Activated CD4-positive, alpha-beta memory T cell treated with anti-CD3 and anti-CD28 coated beads, Interleukin-2, amount 10 ng/mL, durations not matched to agents 7 days and 5 days (primary cell): ENCODE measurements at regions not wholly inside any gene's neighbourhood (a gene's known extent, or its start where the extent isn't known, plus 50 kb on each side); places are given as distances from the start of the nearest gene placed in this dataset.

Experiments used
- CTCF ChIA-PET: fragments of 350-600 bp; sonication (Branson Sonifier 250); formaldehyde crosslinking; loops from one replicate; lab custom pipeline; 2021; ENCODE audit warnings: antibody characterized with exemption, inconsistent platforms; lab: Charles Lee
- POLR2A ChIA-PET: fragments of 350-600 bp; sonication (Branson Sonifier 250); formaldehyde crosslinking; loops from one replicate; lab custom pipeline; 2021; ENCODE audit warnings: antibody characterized with exemption; lab: Charles Lee
- DNase-seq: peaks from one replicate; pipeline ENCODE4 v3.0.0-alpha.2; 2020
- H3K27ac Mint-ChIP-seq: one replicate; pipeline ENCODE4 v1.8.0; 2021; ENCODE audit warnings: mild to moderate bottlenecking, mixed read lengths
- H3K27me3 Mint-ChIP-seq: one replicate; pipeline ENCODE4 v1.8.0; 2021; ENCODE audit warnings: mixed read lengths
- H3K36me3 Mint-ChIP-seq: one replicate; pipeline ENCODE4 v1.8.0; 2021; ENCODE audit warnings: low read depth, mixed read lengths
- H3K4me1 Mint-ChIP-seq: one replicate; pipeline ENCODE4 v1.8.0; 2021; ENCODE audit warnings: mixed read lengths
- H3K4me3 Mint-ChIP-seq: one replicate; pipeline ENCODE4 v1.8.0; 2021; ENCODE audit warnings: mild to moderate bottlenecking, mixed read lengths
- H3K9me3 Mint-ChIP-seq: one replicate; pipeline ENCODE4 v1.8.0; 2021; ENCODE audit warnings: mixed read lengths

DNA sequence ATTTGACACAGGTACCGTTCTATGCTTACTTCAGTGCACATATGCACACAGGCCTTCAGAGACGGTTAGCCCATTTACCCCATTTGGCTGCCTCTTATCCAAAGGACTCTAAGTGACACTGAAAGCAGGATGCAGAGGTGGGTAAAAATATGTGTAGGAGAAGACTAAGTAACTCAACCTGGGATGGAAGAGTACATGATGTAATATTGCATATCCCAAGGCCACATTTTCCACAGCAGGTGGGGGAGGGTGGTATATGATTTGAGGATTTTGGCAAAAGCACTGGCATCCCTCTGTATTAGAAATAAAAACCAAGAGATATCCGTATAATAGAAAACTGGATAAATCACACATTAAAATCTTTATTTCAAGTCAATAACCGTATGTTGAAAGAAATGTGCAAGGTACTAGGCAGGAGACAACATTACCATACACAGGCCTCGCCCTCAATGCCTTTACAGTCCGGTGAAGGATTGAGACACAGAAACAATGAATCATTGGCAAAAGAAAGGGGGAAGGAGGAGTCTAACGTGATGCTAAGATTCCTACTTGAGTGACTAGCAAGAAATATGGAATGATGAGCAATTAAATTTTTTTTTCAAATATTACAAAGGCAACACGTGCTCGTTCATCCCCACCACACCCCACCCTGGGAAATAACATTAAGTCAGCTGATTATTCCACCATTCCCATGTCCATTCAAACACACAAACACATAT, 161.0 kb upstream of the RASGEF1B start:
- no peak overlapping the region for H3K4me3 Mint-ChIP-seq
- no peaks in the 10 kb centered on the region for H3K4me1 Mint-ChIP-seq
- no peaks in the 10 kb centered on the region for H3K36me3 Mint-ChIP-seq
- no peak for DNase-seq
- ChIA-PET CTCF (no interaction called here), POLR2A (no interaction called here)
- H3K27me3 Mint-ChIP-seq, result no peaks in the 10 kb centered on the region
- H3K9me3 Mint-ChIP-seq, result no peaks in the 10 kb centered on the region
- no peak overlapping the region for H3K27ac Mint-ChIP-seq

DNA sequence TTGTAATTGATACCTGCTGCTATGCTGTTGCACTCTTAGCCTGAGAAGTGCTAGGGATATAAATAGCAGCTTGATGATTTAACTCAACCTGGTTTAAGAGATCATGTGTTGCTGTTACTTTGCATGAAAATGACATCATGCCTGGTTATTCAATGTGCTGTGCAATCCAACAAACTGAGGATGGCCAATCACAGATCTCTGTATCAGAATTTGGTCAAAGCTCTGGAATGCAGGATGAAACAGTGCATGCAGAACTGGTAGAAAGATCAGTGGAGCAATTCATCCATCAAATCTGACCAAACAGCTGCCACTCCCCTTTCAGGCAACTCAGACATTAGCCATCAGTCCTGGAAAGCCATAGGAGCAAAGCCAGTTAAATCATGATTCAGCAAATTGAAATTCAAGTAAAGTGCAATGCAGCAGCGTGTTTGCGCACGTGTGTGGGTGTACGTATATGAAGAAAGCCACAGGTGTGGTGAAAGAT, 160.3 kb upstream of the RASGEF1B start:
- ChIA-PET CTCF (no interaction called here), POLR2A (no interaction called here)
- no peaks in the 10 kb centered on the region for H3K36me3 Mint-ChIP-seq
- H3K4me1 Mint-ChIP-seq, result no peaks in the 10 kb centered on the region
- H3K27ac Mint-ChIP-seq, result no peak overlapping the region
- no peak for DNase-seq
- no peak overlapping the region for H3K4me3 Mint-ChIP-seq
- H3K9me3 Mint-ChIP-seq, result no peaks in the 10 kb centered on the region
- no peaks in the 10 kb centered on the region for H3K27me3 Mint-ChIP-seq

DNA sequence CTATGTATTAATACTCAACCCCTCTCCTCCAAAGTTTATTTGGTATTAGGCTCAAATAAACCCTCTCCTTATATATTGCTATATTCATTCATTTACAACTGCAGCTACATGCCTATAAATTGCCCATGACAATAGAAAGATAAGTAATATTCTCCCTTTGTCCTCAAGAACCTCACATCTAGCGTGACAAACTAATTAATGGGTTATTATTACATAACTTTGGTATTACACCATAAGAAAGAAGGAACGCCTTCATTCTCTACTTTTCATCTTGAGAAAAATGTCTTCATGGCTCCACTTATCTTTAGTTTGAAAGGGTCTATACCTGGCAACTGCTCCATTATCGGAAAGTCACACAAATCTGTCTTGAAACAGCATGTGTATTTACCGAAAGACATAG, 157.7 kb upstream of the RASGEF1B start:
- DNase-seq, result no peak
- no peaks in the 10 kb centered on the region for H3K27me3 Mint-ChIP-seq
- no peaks in the 10 kb centered on the region for H3K36me3 Mint-ChIP-seq
- H3K27ac Mint-ChIP-seq, result no peak overlapping the region
- CTCF ChIA-PET, result no interaction called here
- H3K4me1 Mint-ChIP-seq, result no peaks in the 10 kb centered on the region
- H3K9me3 Mint-ChIP-seq, result no peaks in the 10 kb centered on the region
- POLR2A ChIA-PET, result no interaction called here
- no peak overlapping the region for H3K4me3 Mint-ChIP-seq

DNA sequence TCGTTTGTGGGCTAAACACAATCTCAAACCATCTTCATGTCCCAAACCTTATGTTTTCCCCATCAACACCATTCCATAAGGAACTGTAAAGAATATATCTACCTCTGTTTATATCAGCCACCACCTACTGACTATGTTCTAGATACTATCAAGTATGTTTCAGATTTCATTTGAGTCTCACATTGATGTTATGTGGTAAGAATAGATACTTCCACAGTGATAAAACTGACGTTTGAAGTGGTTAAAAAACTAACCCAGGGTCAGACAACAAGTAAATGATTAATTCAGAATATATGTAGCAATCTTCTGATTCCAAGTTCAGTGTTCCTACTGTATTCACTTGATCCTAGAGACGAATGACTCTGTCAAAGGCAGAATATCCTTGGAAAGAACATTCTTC, 156.8 kb upstream of the RASGEF1B start:
- no peak for DNase-seq
- CTCF ChIA-PET, result interaction anchor here (1.2 kb wide), 1 partner anchor 161 kb away, joined by 3 read pairs; no protein-coding TSS in a partner anchor
- Mint-ChIP-seq H3K27ac (no peak overlapping the region), H3K9me3 (no peaks in the 10 kb centered on the region), H3K36me3 (no peaks in the 10 kb centered on the region), H3K4me3 (no peak overlapping the region), H3K27me3 (no peaks in the 10 kb centered on the region), H3K4me1 (no peaks in the 10 kb centered on the region)
- POLR2A ChIA-PET, result no interaction called here

GRCh38 chr4:81627590-81627989, 155.9 kb upstream of the RASGEF1B start:
- H3K9me3 Mint-ChIP-seq, result no peaks in the 10 kb centered on the region
- no peak overlapping the region for H3K27ac Mint-ChIP-seq
- no peak overlapping the region for H3K4me3 Mint-ChIP-seq
- H3K36me3 Mint-ChIP-seq, result no peaks in the 10 kb centered on the region
- ChIA-PET POLR2A (no interaction called here), CTCF (interaction anchor here (1.2 kb wide), 1 partner anchor 160 kb away, joined by 3 read pairs; no protein-coding TSS in a partner anchor)
- H3K27me3 Mint-ChIP-seq, result no peaks in the 10 kb centered on the region
- DNase-seq, result no peak
- no peaks in the 10 kb centered on the region for H3K4me1 Mint-ChIP-seq

DNA sequence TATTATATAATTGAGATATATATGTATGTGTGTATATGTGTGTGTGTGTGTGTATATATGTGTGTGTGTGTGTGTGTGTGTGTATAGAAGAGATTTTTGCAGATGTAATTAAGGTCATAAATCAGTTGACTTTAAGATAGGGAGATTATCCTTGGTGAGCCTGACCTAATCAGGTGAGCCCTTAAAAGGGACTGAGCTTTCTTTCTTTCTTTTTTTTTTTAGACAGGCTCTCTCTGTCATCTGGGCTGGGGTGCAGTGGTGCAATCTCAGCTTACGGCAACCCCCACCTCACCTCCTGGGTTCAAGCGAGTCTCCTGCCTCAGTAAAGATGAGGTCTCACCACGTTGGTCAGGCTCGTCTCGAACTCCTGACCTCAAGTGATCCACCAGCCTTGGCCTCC, 155.1 kb upstream of the RASGEF1B start:
- no peak overlapping the region for H3K4me3 Mint-ChIP-seq
- no peaks in the 10 kb centered on the region for H3K36me3 Mint-ChIP-seq
- H3K27me3 Mint-ChIP-seq, result no peaks in the 10 kb centered on the region
- no peak overlapping the region for H3K27ac Mint-ChIP-seq
- no peak for DNase-seq
- ChIA-PET CTCF (no interaction called here), POLR2A (no interaction called here)
- no peaks in the 10 kb centered on the region for H3K4me1 Mint-ChIP-seq
- no peaks in the 10 kb centered on the region for H3K9me3 Mint-ChIP-seq

GRCh38 chr4:81625422-81626417, 154.0 kb upstream of the RASGEF1B start:
- ChIA-PET POLR2A (no interaction called here), CTCF (no interaction called here)
- no peaks in the 10 kb centered on the region for H3K9me3 Mint-ChIP-seq
- no peaks in the 10 kb centered on the region for H3K27me3 Mint-ChIP-seq
- no peak overlapping the region for H3K4me3 Mint-ChIP-seq
- no peaks in the 10 kb centered on the region for H3K4me1 Mint-ChIP-seq
- DNase-seq, result no peak
- no peak overlapping the region for H3K27ac Mint-ChIP-seq
- no peaks in the 10 kb centered on the region for H3K36me3 Mint-ChIP-seq

GRCh38 chr4:81623434-81623833, 151.7 kb upstream of the RASGEF1B start:
- POLR2A ChIA-PET, result no interaction called here
- H3K4me3 Mint-ChIP-seq, result no peak overlapping the region
- no peaks in the 10 kb centered on the region for H3K4me1 Mint-ChIP-seq
- no peaks in the 10 kb centered on the region for H3K27me3 Mint-ChIP-seq
- H3K36me3 Mint-ChIP-seq, result no peaks in the 10 kb centered on the region
- H3K9me3 Mint-ChIP-seq, result no peaks in the 10 kb centered on the region
- H3K27ac Mint-ChIP-seq, result no peak overlapping the region
- no peak for DNase-seq
- CTCF ChIA-PET, result no interaction called here

- POLR2A ChIA-PET, result no interaction called here
- Mint-ChIP-seq H3K27ac (no peak overlapping the region), H3K27me3 (no peaks in the 10 kb centered on the region), H3K36me3 (no peaks in the 10 kb centered on the region), H3K4me1 (no peaks in the 10 kb centered on the region), H3K9me3 (no peaks in the 10 kb centered on the region), H3K4me3 (no peak overlapping the region)
- DNase-seq, result no peak
- CTCF ChIA-PET, result no interaction called here
Observed at GRCh38 chr4:81622474-81623184, 150.9 kb upstream of the RASGEF1B start.

- POLR2A ChIA-PET, result no interaction called here
- Mint-ChIP-seq H3K27me3 (no peaks in the 10 kb centered on the region), H3K36me3 (no peaks in the 10 kb centered on the region), H3K9me3 (no peaks in the 10 kb centered on the region), H3K4me3 (no peak overlapping the region), H3K4me1 (no peaks in the 10 kb centered on the region), H3K27ac (no peak overlapping the region)
- DNase-seq, result no peak
- CTCF ChIA-PET, result no interaction called here
Observed at GRCh38 chr4:81622028-81622427, 150.3 kb upstream of the RASGEF1B start.

DNA sequence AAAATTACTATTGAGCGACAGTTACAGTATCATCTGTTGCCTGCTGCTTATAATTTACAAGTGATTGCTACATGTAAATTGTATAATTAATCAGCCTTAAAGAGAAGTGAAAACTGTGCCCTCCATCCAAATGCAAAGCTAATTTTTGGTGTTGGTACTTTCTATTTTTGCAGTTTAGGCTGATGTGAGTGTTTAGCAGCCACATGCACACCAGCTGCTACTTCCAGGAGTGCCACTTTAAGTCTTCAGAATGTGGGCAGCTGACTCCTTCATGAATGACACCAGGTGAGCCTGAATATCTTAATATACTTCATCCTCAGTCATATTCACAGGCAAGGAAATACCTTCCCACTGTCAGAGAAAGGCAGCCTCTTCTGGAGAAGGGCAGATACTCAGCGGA, 149.8 kb upstream of the RASGEF1B start:
- H3K27me3 Mint-ChIP-seq, result no peaks in the 10 kb centered on the region
- DNase-seq, result no peak
- H3K4me3 Mint-ChIP-seq, result no peak overlapping the region
- H3K27ac Mint-ChIP-seq, result no peak overlapping the region
- POLR2A ChIA-PET, result no interaction called here
- CTCF ChIA-PET, result no interaction called here
- no peaks in the 10 kb centered on the region for H3K36me3 Mint-ChIP-seq
- H3K9me3 Mint-ChIP-seq, result no peaks in the 10 kb centered on the region
- no peaks in the 10 kb centered on the region for H3K4me1 Mint-ChIP-seq

DNA sequence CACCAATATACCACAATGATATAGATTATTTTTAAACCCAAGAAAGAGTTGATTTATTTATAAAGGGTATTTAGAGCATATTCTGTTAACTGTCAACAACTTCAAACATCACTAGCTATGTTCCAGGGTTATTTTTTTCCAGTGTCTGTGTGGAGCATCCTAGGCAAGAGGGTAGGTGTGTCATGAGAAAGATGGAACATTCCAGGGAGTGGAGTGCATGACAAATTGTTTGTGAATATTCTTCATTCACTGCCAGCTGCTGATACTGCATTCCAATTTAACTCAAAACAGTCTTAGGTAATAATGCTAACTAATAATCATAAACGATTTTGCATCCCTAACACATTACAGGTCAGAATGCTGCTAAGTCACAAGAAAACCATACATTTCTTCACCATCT, 148.7 kb upstream of the RASGEF1B start:
- Mint-ChIP-seq H3K36me3 (no peaks in the 10 kb centered on the region), H3K27ac (no peak overlapping the region), H3K4me1 (no peaks in the 10 kb centered on the region), H3K27me3 (no peaks in the 10 kb centered on the region), H3K4me3 (no peak overlapping the region), H3K9me3 (no peaks in the 10 kb centered on the region)
- DNase-seq, result no peak
- CTCF ChIA-PET, result no interaction called here
- POLR2A ChIA-PET, result no interaction called here

DNA sequence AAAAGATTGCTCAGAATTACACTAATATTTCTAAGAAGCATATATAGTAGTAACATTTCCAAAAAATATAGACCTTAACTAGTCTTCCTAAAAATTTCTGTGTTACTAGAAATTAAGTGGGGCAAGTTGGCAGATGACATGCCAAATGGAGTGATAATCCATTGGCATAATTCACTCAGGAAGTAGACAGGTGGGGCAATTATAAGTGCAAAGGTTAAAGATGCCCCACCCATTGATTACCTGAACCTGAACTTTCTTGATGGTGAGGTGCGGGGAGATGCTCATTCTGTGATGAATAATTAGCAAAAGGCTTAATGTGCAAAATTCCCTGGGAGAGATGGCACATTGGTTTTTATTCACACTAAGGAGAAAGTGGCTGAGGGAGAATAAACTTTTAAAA, 145.8 kb upstream of the RASGEF1B start:
- Mint-ChIP-seq H3K36me3 (no peaks in the 10 kb centered on the region), H3K4me3 (no peak overlapping the region), H3K27ac (no peak overlapping the region), H3K9me3 (no peaks in the 10 kb centered on the region), H3K4me1 (no peaks in the 10 kb centered on the region), H3K27me3 (no peaks in the 10 kb centered on the region)
- DNase-seq, result no peak
- POLR2A ChIA-PET, result no interaction called here
- CTCF ChIA-PET, result no interaction called here
